HEK293 (cell line): ENCODE measurements at regions not wholly inside any gene's neighbourhood (a gene's known extent, or its start where the extent isn't known, plus 50 kb on each side); places are given as distances from the start of the nearest gene placed in this dataset.

Experiments
- ZBTB20 ChIP-seq: fragments of 450-650 bp; formaldehyde crosslinking; IDR thresholded peaks from 2 replicates; pipeline ENCODE4 v1.5.1; 2016; ENCODE audit warnings: missing biosample characterization, missing genetic modification characterization
- ZIC2 ChIP-seq: fragments of 450-650 bp; formaldehyde crosslinking; IDR thresholded peaks from 2 replicates; pipeline ENCODE4 v1.5.1; 2016; ENCODE audit warnings: missing biosample characterization, missing genetic modification characterization
- ZNF558 ChIP-seq: fragments of 450-650 bp; formaldehyde crosslinking; IDR thresholded peaks from 2 replicates; pipeline ENCODE4 v1.5.1; 2016; ENCODE audit warnings: missing biosample characterization, missing genetic modification characterization
- ZNF837 ChIP-seq: fragments of 450-650 bp; formaldehyde crosslinking; IDR thresholded peaks from 2 replicates; pipeline ENCODE4 v1.5.1; 2016; ENCODE audit warnings: missing biosample characterization, missing genetic modification characterization
- ZSCAN30 ChIP-seq: fragments of 450-650 bp; IDR thresholded peaks from 2 replicates; pipeline ENCODE4 v1.5.1; 2018; ENCODE audit warnings: missing biosample characterization, mild to moderate bottlenecking, missing genetic modification characterization, moderate library complexity
- TF ChIP-seq, protein P1 (sequence below): fragments of 450-650 bp; formaldehyde crosslinking; IDR thresholded peaks from 2 replicates; pipeline ENCODE4 v1.5.1; 2016; ENCODE audit warnings: missing biosample characterization, missing genetic modification characterization
- TF ChIP-seq, protein P2 (sequence below): fragments of 450-650 bp; formaldehyde crosslinking; IDR thresholded peaks from 2 replicates; pipeline ENCODE4 v1.5.1; 2016; ENCODE audit warnings: missing biosample characterization, missing genetic modification characterization

DNA sequence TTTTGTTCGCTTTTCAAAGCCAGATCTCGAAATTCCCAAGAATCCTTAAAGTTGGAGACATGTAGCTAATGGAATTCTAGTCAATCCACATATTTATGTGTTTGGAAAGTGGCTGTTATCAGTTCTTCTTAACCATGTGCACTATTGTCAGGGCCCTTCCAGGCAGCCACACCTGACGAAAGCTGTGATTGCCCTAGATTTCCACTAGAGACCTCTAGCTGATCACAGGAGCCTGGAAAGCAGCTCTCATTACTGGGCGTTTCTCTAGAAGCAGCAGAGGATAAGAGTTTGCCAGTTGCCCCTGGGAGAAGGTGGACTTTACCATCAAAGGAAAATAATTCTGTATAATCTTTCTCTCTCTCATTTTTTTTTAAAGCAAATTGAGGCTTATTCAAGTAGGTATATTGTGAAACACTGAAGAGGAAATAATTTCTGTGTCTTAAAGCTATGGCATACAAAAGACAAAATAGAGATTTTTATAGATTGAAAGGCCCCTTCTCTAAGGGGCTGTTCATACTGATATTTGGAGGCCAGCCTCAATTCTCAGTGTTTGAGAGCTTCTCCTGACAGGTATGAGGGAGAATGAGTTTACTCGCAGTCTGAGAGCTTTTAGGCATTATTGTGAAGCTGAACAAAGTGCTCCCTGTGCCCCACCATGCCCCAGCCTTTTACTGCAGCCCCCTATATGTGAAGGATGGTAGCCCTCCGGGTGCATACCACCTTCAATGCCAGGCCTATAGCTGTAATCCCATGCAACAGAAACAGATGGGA lies 405.4 kb upstream of the ACTBL2 start:
- TF ChIP-seq ZNF837 (tag by site-specific recombination), result no peak
- TF ChIP-seq, protein P1, sequence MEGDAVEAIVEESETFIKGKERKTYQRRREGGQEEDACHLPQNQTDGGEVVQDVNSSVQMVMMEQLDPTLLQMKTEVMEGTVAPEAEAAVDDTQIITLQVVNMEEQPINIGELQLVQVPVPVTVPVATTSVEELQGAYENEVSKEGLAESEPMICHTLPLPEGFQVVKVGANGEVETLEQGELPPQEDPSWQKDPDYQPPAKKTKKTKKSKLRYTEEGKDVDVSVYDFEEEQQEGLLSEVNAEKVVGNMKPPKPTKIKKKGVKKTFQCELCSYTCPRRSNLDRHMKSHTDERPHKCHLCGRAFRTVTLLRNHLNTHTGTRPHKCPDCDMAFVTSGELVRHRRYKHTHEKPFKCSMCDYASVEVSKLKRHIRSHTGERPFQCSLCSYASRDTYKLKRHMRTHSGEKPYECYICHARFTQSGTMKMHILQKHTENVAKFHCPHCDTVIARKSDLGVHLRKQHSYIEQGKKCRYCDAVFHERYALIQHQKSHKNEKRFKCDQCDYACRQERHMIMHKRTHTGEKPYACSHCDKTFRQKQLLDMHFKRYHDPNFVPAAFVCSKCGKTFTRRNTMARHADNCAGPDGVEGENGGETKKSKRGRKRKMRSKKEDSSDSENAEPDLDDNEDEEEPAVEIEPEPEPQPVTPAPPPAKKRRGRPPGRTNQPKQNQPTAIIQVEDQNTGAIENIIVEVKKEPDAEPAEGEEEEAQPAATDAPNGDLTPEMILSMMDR (tag by site-specific recombination), result peak; percentile 30; the same call in 1 of the 2 replicates
- TF ChIP-seq ZIC2 (tag by site-specific recombination), result no peak
- no peak for TF ChIP-seq ZNF558 (tag by site-specific recombination)
- TF ChIP-seq ZBTB20, result no peak
- TF ChIP-seq, protein P2, sequence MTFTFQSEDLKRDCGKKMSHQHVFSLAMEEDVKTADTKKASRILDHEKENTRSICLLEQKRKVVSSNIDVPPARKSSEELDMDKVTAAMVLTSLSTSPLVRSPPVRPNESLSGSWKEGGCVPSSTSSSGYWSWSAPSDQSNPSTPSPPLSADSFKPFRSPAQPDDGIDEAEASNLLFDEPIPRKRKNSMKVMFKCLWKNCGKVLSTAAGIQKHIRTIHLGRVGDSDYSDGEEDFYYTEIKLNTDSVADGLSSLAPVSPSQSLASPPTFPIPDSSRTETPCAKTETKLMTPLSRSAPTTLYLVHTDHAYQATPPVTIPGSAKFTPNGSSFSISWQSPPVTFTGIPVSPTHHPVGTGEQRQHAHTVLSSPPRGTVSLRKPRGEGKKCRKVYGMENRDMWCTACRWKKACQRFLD, result no peak
- TF ChIP-seq ZSCAN30, result no peak
